ENCODE measurements at regions not wholly inside any gene's neighbourhood (a gene's known extent, or its start where the extent isn't known, plus 50 kb on each side); places are given as distances from the start of the nearest gene placed in this dataset.

- ChIA-PET POLR2A (no interaction called here), CTCF (no interaction called here)
- TF ChIP-seq L3MBTL2 (conservative IDR thresholded peaks at IDR 0.05) (no peak), ARNT (IDR thresholded peaks at IDR 0.05) (no peak), ELF4 (IDR thresholded peaks at IDR 0.05) (no peak), FOXA1 (IDR thresholded peaks at IDR 0.05) (no peak), TARDBP (IDR thresholded peaks at IDR 0.05) (no peak), ZNF384 (IDR thresholded peaks at IDR 0.05) (no peak)
- DNase-seq (ENCODE audit: extremely low spot score): no peak
Observed at GRCh38 chr10:61298194-61298593, 155.0 kb downstream of the TMEM26 start.

- ChIA-PET CTCF (no interaction called here), POLR2A (no interaction called here)
- no peak for DNase-seq (ENCODE audit: extremely low spot score)
- TF ChIP-seq ZNF384 (IDR thresholded peaks at IDR 0.05) (no peak), HDGF (IDR thresholded peaks at IDR 0.05; ENCODE audit: borderline replicate concordance) (no peak), PKNOX1 (IDR thresholded peaks at IDR 0.05) (no peak), LEF1 (IDR thresholded peaks at IDR 0.05; ENCODE audit: borderline replicate concordance) (no peak), ARNT (IDR thresholded peaks at IDR 0.05) (no peak), CTBP1 (IDR thresholded peaks at IDR 0.05; ENCODE audit: borderline replicate concordance) (no peak), TARDBP (IDR thresholded peaks at IDR 0.05) (no peak), BHLHE40 (IDR thresholded peaks at IDR 0.05; ENCODE audit: borderline replicate concordance) (no peak), L3MBTL2 (conservative IDR thresholded peaks at IDR 0.05) (no peak), FOXA1 (IDR thresholded peaks at IDR 0.05) (no peak), NFRKB (IDR thresholded peaks at IDR 0.05) (no peak), FOXK2 (IDR thresholded peaks at IDR 0.05) (no peak), FOXM1 (IDR thresholded peaks at IDR 0.05; ENCODE audit: borderline replicate concordance) (no peak), ELF4 (IDR thresholded peaks at IDR 0.05) (no peak), SUZ12 (IDR thresholded peaks at IDR 0.05) (no peak), SP1 (IDR thresholded peaks at IDR 0.05) (no peak)
Observed at GRCh38 chr10:61296161-61296560, 157.0 kb downstream of the TMEM26 start.

GRCh38 chr10:61294131-61294530, 159.1 kb downstream of the TMEM26 start:
- CTCF ChIA-PET: no interaction called here
- POLR2A ChIA-PET: no interaction called here
- no peak for DNase-seq (ENCODE audit: extremely low spot score)
- no peak for TF ChIP-seq ZNF384 (IDR thresholded peaks at IDR 0.05)
- TF ChIP-seq PKNOX1 (IDR thresholded peaks at IDR 0.05): no peak
- TF ChIP-seq SUZ12 (IDR thresholded peaks at IDR 0.05): no peak
- TF ChIP-seq ELF4 (IDR thresholded peaks at IDR 0.05): no peak
- TF ChIP-seq CTBP1 (IDR thresholded peaks at IDR 0.05; ENCODE audit: borderline replicate concordance): no peak
- TF ChIP-seq FOXM1 (IDR thresholded peaks at IDR 0.05; ENCODE audit: borderline replicate concordance): no peak
- TF ChIP-seq LEF1 (IDR thresholded peaks at IDR 0.05; ENCODE audit: borderline replicate concordance): no peak
- TF ChIP-seq HDGF (IDR thresholded peaks at IDR 0.05; ENCODE audit: borderline replicate concordance): no peak
- TF ChIP-seq L3MBTL2 (conservative IDR thresholded peaks at IDR 0.05): no peak
- TF ChIP-seq BHLHE40 (IDR thresholded peaks at IDR 0.05; ENCODE audit: borderline replicate concordance): no peak
- TF ChIP-seq NFRKB (IDR thresholded peaks at IDR 0.05): no peak
- TF ChIP-seq SP1 (IDR thresholded peaks at IDR 0.05): no peak
- TF ChIP-seq TARDBP (IDR thresholded peaks at IDR 0.05): no peak

- POLR2A ChIA-PET: no interaction called here
- DNase-seq (ENCODE audit: extremely low spot score): no peak
- CTCF ChIA-PET: no interaction called here
- TF ChIP-seq FOXA1 (IDR thresholded peaks at IDR 0.05): no peak
- TF ChIP-seq HDGF (IDR thresholded peaks at IDR 0.05; ENCODE audit: borderline replicate concordance): no peak
- TF ChIP-seq BHLHE40 (IDR thresholded peaks at IDR 0.05; ENCODE audit: borderline replicate concordance): no peak
- TF ChIP-seq NFRKB (IDR thresholded peaks at IDR 0.05): no peak
- no peak for TF ChIP-seq TARDBP (IDR thresholded peaks at IDR 0.05)
- no peak for TF ChIP-seq ELF4 (IDR thresholded peaks at IDR 0.05)
- no peak for TF ChIP-seq SUZ12 (IDR thresholded peaks at IDR 0.05)
- no peak for TF ChIP-seq FOXK2 (IDR thresholded peaks at IDR 0.05)
- TF ChIP-seq FOXM1 (IDR thresholded peaks at IDR 0.05; ENCODE audit: borderline replicate concordance): no peak
- no peak for TF ChIP-seq CTBP1 (IDR thresholded peaks at IDR 0.05; ENCODE audit: borderline replicate concordance)
- no peak for TF ChIP-seq LEF1 (IDR thresholded peaks at IDR 0.05; ENCODE audit: borderline replicate concordance)
- TF ChIP-seq ZNF384 (IDR thresholded peaks at IDR 0.05): no peak
Observed at GRCh38 chr10:61289813-61290212, 163.4 kb downstream of the TMEM26 start.

GRCh38 chr10:61286686-61287085, 166.5 kb downstream of the TMEM26 start:
- CTCF ChIA-PET: no interaction called here
- POLR2A ChIA-PET: no interaction called here
- no peak for DNase-seq (ENCODE audit: extremely low spot score)
- TF ChIP-seq SUZ12 (IDR thresholded peaks at IDR 0.05) (no peak), TARDBP (IDR thresholded peaks at IDR 0.05) (no peak), FOXK2 (IDR thresholded peaks at IDR 0.05) (no peak), FOXA1 (IDR thresholded peaks at IDR 0.05) (no peak)

GRCh38 chr10:61285749-61286148, 167.4 kb downstream of the TMEM26 start:
- TF ChIP-seq PKNOX1 (IDR thresholded peaks at IDR 0.05) (no peak), SP1 (IDR thresholded peaks at IDR 0.05) (no peak), ZNF384 (IDR thresholded peaks at IDR 0.05) (no peak), TARDBP (IDR thresholded peaks at IDR 0.05) (no peak), FOXM1 (IDR thresholded peaks at IDR 0.05; ENCODE audit: borderline replicate concordance) (no peak), HDGF (IDR thresholded peaks at IDR 0.05; ENCODE audit: borderline replicate concordance) (no peak), L3MBTL2 (conservative IDR thresholded peaks at IDR 0.05) (no peak), BHLHE40 (IDR thresholded peaks at IDR 0.05; ENCODE audit: borderline replicate concordance) (no peak), ARNT (IDR thresholded peaks at IDR 0.05) (no peak), FOXA1 (IDR thresholded peaks at IDR 0.05) (no peak), LEF1 (IDR thresholded peaks at IDR 0.05; ENCODE audit: borderline replicate concordance) (no peak), NFRKB (IDR thresholded peaks at IDR 0.05) (no peak), CTBP1 (IDR thresholded peaks at IDR 0.05; ENCODE audit: borderline replicate concordance) (no peak), SUZ12 (IDR thresholded peaks at IDR 0.05) (no peak), FOXK2 (IDR thresholded peaks at IDR 0.05) (no peak), ELF4 (IDR thresholded peaks at IDR 0.05) (no peak)
- DNase-seq (ENCODE audit: extremely low spot score): no peak
- ChIA-PET POLR2A (no interaction called here), CTCF (no interaction called here)
